ENCODE measurements at regions not wholly inside any gene's neighbourhood (a gene's known extent, or its start where the extent isn't known, plus 50 kb on each side); places are given as distances from the start of the nearest gene placed in this dataset.

DNA sequence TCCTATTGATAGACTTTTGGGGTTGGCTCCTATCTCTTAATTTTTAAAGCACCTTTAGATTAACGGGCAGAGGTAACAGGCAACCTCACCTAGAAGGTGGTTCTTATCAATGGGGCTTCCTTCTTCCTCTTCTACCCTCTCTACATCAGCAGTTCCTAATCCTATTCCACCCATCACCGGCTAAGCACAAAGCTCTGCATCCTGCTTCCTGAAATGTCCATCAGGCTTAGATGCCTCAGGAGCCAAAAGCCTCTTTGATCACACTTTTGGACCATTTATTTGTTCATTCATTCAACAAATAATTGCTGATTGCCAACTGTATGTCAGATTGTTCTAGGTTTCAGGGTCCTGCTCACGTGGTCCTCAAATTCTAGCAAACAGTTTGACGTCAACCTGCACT lies 586.0 kb downstream of the TOX3 start:
- no peak for DNase-seq

DNA sequence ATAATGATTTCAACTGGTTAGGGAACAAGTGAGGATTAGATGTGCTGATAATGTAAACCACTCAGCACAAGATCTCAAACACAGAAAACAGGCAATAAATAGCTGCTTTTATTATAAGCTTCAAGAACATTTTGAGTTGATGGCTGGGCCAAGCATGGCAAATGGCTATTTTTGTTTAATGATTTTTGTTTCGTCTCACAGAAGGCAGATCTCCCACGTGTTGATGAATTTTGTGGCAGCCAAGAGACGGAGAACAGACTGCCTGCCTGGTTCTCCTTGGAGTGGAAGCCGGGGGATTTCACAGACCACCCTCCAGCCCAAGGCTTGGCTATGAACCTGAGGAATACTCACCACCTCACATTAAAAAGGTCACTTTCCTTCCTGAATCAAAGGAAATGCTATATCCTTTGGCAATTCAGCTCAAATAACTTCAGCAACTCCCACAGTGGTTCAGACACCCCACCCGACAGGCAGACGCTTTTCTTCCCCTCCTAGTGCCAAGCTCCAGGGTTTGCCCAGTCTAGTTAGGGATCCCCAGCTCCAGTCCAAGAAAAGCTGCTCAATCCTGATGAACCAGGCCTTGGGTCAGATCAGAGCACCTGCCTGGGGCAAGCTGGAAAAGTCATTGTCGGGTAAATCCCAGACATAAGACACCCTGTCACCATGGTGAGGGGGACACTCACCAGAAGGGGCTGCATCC lies 593.5 kb downstream of the TOX3 start:
- DNase-seq = no peak

GRCh38 chr16:51952500-51952899 lies 594.4 kb downstream of the TOX3 start:
- no peak for DNase-seq

DNA sequence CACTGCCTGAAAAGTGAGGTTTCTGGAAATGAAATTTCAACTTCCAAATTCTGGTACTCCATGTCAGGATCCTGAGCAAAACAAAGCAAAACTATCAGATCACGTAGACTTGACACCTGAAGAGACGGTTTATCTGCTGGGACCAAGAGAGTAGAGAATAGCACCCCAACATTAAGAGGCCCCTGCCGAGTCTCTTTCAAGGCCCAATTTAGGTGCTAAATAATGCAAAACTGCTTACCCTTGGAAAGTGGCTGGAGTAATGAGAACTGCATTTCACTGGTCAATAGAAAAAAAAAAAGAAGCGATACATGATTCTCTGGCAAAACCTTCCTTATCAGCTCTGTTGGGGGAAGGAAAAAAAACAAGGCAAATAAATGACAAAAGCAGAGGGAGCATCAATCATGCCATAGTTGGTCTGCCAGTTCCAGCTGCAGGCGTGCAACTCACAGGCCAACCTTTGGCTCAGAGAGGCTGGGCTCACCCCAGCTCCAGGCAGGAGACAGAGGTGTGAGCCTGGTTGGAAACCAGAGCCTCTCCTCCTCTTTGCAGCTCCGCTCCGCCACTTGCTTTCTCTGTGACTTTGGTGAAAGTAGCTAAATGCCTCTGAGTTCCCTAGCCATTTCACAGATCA lies 595.2 kb downstream of the TOX3 start:
- no peak for DNase-seq

DNA sequence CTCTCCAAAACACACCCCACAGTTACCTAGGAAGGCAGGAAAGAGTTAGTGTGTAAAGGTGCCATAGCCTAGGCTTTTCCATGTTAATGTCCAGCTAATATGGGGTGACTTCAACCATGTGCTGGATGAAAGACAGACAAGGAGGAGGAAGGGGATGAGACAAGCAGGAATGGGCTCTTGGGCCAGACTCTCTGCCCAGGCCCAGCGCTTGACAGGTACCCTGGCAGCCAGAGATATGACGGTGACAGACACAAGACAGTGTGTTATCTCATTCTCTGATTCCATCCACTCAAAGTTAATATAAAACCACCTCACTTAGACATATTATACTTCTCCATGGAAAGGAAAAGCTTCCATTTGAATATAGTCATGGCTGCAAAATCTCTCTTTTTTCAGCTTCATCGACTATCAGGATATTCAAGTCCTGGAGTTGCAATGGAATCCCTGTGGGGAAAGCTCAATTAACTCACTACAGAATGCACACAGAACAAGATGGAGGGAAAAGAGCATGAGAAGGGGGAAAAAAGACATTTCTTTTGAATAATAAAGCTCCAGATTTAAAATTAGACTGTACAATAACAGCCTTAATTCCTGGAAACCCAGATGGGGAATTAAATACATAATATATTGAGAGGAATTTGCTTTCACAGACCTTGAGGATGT lies 596.7 kb downstream of the TOX3 start:
- DNase-seq = no peak

DNA sequence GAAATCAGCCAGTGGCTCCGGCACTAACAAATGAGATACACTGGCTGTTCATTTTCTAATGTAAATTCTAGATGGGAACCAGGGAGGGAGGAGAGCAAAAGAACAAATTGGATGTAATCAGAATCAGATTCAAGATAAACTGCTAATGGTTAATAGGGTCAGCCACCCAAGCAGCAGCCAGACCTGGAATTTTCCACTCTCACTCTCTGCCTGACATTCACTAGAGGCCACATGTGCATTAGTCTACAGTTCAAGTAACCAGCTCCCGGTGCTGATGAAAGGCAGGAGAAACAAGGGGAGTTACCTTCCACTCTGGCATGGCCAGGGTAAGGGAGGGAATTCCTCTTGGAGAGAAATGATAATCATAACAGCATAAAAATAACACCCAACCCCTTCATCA lies 597.7 kb downstream of the TOX3 start:
- no peak for DNase-seq

- no peak for DNase-seq
Measured at GRCh38 chr16:51941412-51941811, 605.5 kb downstream of the TOX3 start.

GRCh38 chr16:51940183-51940582 lies 606.8 kb downstream of the TOX3 start:
- no peak for DNase-seq

- DNase-seq = no peak
Measured at GRCh38 chr16:51939378-51939871, 607.5 kb downstream of the TOX3 start.

GRCh38 chr16:51938861-51939260 lies 608.1 kb downstream of the TOX3 start:
- DNase-seq = no peak

DNA sequence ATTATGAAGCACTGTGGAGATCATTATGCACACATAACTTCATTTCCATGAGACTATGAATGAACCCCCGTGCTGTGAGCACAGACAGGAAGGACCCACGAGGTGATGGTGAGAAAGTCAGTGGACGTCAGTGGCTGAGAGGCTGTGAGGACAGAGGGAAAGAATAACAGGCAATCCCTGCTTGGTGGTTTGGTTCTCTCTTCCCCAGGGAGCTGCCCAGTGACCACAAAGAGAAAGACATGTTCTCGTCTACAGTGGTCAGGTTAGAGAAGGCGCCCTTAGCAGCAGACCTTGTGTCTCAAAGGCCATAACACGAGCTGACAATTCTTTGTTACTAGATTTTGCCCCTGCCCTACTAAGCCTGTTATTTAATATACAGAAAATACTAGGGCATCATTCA lies 609.2 kb downstream of the TOX3 start:
- no peak for DNase-seq

- no peak for DNase-seq
Measured at GRCh38 chr16:51936846-51937245, 610.1 kb downstream of the TOX3 start.

GRCh38 chr16:51932317-51932716 lies 614.6 kb downstream of the TOX3 start:
- no peak for DNase-seq

GRCh38 chr16:51931653-51932052 lies 615.3 kb downstream of the TOX3 start:
- no peak for DNase-seq

GRCh38 chr16:51924744-51925143 lies 622.2 kb downstream of the TOX3 start:
- no peak for DNase-seq

DNA sequence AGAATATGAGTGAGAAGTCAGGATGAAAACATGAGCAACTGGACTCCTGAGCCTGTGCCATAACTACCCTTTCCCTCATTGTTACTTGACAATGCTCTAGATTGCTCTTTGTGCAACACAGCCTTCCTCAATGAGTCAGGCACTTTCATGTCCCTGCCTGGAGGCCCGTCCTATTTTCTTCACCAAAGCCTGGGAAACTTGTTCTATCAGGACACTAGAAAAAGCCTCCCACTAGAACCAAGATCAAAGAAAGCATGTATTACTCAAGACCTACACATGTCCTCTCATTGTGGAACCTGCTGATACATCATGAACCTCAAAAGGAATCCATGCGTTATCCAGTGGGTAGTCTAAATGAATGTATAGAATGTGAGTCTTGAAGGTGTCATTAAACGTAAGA lies 624.5 kb downstream of the TOX3 start:
- DNase-seq = no peak

DNA sequence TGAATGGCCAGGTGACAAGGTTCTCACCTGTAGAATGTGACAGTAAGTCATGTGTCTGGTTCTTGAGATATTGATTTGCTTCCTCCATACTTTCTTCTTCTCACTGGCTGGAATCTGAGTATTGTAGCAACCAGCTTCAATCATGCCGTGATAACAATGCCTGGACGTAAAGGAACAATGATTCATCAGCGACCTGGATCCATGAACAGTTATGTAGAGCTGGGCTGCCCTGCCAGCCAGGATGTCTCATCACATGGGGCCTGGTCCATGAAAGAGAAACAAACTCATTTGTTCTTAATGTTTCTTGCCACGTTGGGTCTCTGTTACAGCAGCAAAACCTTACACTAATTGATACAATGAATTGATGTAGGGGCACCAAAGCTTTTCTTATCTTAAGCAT lies 627.2 kb downstream of the TOX3 start:
- DNase-seq = no peak

DNA sequence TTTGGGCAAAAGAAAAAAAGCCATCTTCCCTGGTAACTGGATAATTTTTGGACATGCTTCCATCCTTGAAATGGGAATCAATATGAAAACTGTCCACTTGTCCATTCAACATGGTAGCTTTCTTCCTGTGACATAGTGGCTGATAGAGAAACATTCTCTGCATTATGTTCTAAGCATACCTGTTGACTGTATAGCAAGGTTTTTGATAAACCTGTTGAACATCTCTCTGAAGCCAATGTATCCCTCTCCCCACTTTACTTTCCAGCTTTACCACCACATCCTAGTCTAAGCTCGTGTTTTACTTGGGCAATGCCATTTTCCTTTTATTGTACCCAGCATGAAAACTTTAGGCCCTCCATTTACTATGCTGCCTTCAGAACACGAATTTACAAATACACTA lies 630.1 kb downstream of the TOX3 start:
- DNase-seq = no peak

DNA sequence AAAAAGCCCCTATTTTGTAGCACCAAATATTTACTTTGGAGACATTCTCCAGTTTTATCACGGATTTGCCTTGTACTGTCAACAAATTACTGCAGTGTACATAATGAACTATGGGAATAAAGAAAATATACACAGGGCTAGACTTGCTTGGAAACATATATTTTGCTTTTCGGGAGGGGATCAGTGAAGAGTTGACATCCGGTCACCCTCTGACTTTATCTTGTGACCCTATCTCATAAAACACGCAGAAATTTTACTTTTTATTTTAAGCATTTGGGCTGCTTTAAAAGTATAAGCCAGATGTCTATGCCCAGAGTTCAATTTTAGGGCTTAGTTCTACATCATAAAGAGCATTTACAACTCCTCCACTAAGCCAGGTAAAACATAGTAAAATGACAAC lies 630.7 kb downstream of the TOX3 start:
- no peak for DNase-seq

- no peak for DNase-seq
Measured at GRCh38 chr16:51907680-51908079, 639.3 kb downstream of the TOX3 start.

- no peak for DNase-seq
Measured at GRCh38 chr16:51900221-51900780, 646.6 kb downstream of the TOX3 start.

- no peak for DNase-seq
Measured at GRCh38 chr16:51898872-51899271, 648.1 kb downstream of the TOX3 start.

- DNase-seq = no peak
Measured at GRCh38 chr16:51896013-51896412, 650.9 kb downstream of the TOX3 start.
